Superior temporal gyrus (tissue), 1 donor: ENCODE measurements at regions not wholly inside any gene's neighbourhood (a gene's known extent, or its start where the extent isn't known, plus 50 kb on each side); places are given as distances from the start of the nearest gene placed in this dataset.

Experiments used
- DNase-seq: peaks from one replicate; pipeline ENCODE4 v3.0.0-alpha.2; 2016; ENCODE audit errors: extremely low spot score

- no peak for DNase-seq
Measured at GRCh38 chr12:28107679-28108078, 82.6 kb upstream of the CCDC91 start.

DNA sequence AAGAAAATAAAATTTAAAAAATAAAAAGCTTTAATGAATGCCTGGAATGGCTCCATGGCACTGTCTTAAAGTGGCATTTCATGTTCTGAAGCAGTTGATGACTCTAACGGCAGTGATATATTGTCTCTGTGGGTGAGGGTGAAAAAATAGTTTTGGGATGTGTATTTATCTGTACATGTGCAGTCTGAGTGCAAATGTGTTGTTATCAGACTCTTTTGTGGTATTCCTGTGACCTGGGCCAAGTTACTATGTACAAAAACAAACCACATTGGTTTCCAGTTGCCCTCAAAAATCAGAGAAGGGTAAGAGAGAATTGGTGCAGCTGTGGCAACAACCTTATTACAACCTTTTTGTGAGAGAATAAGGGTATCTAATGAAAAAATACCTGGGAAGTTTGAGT is 81.7 kb upstream of the CCDC91 start:
- no peak for DNase-seq

DNA sequence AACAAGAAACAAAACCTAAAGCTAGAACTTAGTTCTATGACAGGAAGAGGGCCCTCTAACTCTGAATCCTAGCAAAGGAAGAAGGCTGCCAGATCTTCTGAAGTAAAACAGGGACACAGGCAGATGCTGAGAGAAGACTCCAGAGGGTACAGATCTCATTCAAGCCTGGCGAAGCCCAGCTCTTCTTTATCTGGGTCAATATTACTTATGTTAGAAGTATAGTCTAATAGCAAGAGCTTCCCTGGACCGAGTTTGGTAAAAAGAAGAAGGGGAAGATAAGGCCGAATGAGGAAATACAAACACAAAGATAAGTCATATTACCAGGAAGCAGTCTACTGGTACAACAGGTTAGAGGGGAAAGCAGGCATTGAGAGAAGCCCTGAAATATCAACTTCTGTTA is 79.9 kb upstream of the CCDC91 start:
- no peak for DNase-seq

GRCh38 chr12:28114488-28114887 is 75.8 kb upstream of the CCDC91 start:
- no peak for DNase-seq

GRCh38 chr12:28121433-28121832 is 68.8 kb upstream of the CCDC91 start:
- no peak for DNase-seq

- DNase-seq, result no peak
Measured at GRCh38 chr12:28121899-28122655, 68.2 kb upstream of the CCDC91 start.

DNA sequence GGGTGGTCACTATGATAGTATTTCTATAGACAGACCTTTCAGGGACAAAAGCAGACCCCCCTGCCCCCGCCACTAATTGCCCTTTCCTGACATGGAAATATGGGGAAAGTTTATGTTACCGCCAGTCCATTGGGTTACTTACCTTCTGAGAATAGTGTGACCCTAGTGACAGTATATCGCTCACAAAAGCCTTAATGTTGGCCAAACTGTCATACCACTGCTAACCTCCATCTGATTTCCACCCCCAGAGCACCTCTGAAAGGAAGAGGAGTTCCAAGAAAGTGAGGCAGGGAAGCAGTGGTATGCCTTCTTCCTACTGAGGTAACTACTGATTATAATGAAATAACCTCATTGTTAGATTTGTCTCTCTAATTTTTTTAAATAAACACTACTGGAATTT is 67.5 kb upstream of the CCDC91 start:
- DNase-seq, result no peak

- DNase-seq, result no peak
Measured at GRCh38 chr12:28127455-28127854, 62.8 kb upstream of the CCDC91 start.

DNA sequence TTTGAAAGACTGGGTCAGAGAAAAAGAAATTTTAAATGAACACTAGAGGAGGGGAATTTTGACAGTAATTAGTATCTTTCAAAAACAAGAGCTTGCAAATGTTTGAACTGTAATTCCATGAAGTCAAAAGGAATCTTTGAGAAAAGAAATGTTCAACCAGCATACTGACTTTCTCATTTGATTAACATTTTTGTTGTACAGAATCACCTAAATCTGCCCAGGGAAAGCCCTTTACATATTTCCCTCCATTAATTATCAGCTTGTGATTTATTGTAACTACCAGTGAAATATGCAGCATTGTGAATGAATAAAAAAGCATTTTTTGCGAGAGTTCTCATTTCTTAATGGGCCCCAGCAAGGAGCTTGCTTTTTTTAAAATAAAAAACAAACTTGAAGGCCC is 61.2 kb upstream of the CCDC91 start:
- no peak for DNase-seq

DNA sequence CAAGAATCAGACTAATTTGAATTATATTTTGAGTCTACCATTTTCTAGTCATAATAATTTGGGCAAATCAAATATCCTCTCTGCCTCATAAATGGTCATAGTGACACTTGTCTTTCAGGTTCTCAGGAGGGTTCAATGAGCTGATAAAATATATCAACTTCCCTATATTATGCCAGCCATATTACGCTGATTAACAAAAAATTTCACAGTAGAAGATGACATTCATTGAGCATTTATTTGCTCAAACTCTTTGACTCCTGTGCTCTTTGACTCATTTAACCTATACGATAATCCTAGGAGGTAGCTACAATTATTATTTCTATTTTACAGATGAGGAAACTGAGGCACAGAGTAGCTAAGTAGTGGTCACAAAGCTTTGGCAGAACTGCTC is 60.0 kb upstream of the CCDC91 start:
- DNase-seq, result no peak

- no peak for DNase-seq
Measured at GRCh38 chr12:28130625-28131598, 59.3 kb upstream of the CCDC91 start.

GRCh38 chr12:28132398-28132797 is 57.9 kb upstream of the CCDC91 start:
- DNase-seq, result no peak

DNA sequence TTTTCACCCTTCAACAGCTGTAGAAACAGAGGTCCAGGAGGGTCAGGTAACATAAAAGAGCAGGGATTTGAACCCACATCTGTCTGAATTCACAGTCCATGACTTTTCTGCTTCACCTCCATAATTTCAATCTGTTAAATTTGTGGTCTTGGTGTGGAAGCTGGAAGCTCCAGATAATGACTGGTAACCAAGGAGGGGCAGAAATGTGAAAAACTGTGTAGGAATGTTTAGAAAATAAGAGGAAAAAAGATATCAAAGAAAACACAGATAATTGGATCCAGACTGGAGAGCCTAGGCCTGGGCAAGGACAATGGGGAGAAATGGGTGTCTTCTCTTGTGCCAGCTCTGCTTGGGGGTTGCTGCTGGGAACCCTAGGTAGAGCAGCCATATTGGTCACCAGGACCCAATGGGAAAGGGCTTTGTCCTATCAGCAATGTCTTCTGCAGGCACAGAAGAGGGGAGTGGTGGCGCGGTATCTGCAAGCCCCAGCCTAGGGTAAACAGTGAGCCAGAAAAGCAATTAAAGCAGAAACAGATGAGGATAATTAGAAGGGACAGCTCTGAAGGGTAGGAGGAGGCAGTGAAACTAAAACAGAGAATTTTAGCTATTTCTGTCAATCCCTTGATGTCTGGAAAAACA is 54.3 kb upstream of the CCDC91 start:
- DNase-seq, result no peak

GRCh38 chr12:28137414-28137813 is 52.8 kb upstream of the CCDC91 start:
- DNase-seq, result no peak

GRCh38 chr12:28140404-28140803 is 49.9 kb upstream of the CCDC91 start:
- DNase-seq, result no peak
